Duodenal mucosa (tissue), 2 donors: ENCODE measurements at regions not wholly inside any gene's neighbourhood (a gene's known extent, or its start where the extent isn't known, plus 50 kb on each side); places are given as distances from the start of the nearest gene placed in this dataset.

Experiments
- H3K27ac ChIP-seq: one replicate; pipeline ENCODE4 v1.7.0; 2013; ENCODE audit warnings: low read depth, low read length
- H3K27me3 ChIP-seq, 2 donors: one replicate each; pipeline ENCODE4 v1.7.0; 2013; ENCODE audit warnings: low read length in 2 of 2, control low read depth in 1 of 2; ENCODE audit not compliant: insufficient read depth in 2 of 2, control insufficient read depth in 1 of 2
- H3K36me3 ChIP-seq, 2 donors: one replicate each; pipeline ENCODE4 v1.7.0; 2013; ENCODE audit warnings: low read length in 2 of 2, control low read depth in 1 of 2; ENCODE audit not compliant: insufficient read depth in 2 of 2, control insufficient read depth in 1 of 2
- H3K4me1 ChIP-seq, 2 donors: one replicate each; pipeline ENCODE4 v1.7.0; 2013; ENCODE audit warnings: low read length in 2 of 2, control low read depth in 1 of 2; ENCODE audit not compliant: insufficient read depth in 2 of 2, control insufficient read depth in 1 of 2
- H3K4me3 ChIP-seq, 2 donors: one replicate each; pipeline ENCODE4 v1.7.0; 2013; ENCODE audit warnings: low read length in 2 of 2, low read depth in 1 of 2
- H3K9ac ChIP-seq, 2 donors: one replicate each; pipeline ENCODE4 v1.7.0; 2013; ENCODE audit warnings: low read length in 2 of 2, low read depth in 1 of 2
- H3K9me3 ChIP-seq, 2 donors: one replicate each; pipeline ENCODE4 v1.7.0; 2013; ENCODE audit warnings: low read length in 2 of 2, control low read depth in 1 of 2; ENCODE audit not compliant: control insufficient read depth in 1 of 2

DNA sequence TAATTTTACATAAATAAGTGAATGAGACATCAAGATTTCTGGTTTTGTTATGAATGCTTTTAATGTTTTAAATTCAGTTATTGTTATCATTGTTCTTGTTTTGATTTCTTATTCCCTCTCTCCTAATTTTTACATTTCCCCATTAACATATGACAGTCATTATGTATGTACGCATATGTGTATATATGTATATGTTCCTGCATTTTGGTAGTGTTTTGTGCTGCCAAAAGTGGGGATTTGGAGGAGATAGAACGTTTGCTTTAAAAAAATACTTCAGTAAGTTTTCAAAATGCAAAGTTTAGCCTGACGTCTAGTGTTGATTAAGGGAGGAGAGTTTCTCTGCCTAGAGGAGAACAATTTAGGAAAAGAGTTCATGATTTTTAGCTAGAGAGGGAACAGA lies 385.2 kb downstream of the EPHA4 start:
- Histone ChIP-seq H3K9ac (no peak overlapping the region), H3K27me3 (no peaks in the 10 kb centered on the region), H3K4me3 (no peak overlapping the region), H3K27ac (no peak overlapping the region), H3K9me3 (no peaks in the 10 kb centered on the region), H3K36me3 (no peaks in the 10 kb centered on the region), H3K4me1 (no peaks in the 10 kb centered on the region)

DNA sequence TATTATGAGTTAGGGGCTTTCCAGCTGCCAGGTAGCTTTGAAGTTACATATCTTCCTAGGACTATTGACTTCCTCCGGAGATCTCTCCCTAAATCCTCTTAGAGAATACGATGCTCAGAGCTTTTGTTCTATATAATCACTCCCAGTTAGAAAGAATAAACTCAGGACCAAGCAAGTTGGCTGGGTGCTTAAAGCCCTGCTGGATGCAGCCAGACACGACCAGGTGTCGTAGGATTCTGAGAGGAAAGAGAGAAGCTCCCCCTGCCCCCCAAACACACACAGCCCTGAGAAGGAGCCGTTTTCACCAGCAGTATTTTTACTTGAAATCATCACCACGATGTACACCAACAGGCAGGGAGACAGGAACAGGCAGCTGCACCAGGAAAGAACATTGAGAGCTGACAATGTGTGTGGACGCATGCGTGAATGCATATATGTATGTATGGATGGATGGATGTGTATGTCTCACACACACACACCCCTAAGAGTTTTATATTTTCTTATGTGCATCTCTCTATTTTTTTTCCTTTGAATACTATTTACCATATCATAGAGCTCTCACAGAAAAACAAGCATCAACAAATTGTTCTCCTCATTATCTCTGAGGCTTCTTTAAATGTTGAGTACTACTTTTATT lies 382.6 kb downstream of the EPHA4 start:
- Histone ChIP-seq H3K9ac (no peak overlapping the region), H3K27me3 (no peaks in the 10 kb centered on the region), H3K4me1 (no peaks in the 10 kb centered on the region), H3K9me3 (no peaks in the 10 kb centered on the region), H3K36me3 (no peaks in the 10 kb centered on the region), H3K27ac (no peak overlapping the region), H3K4me3 (no peak overlapping the region)

DNA sequence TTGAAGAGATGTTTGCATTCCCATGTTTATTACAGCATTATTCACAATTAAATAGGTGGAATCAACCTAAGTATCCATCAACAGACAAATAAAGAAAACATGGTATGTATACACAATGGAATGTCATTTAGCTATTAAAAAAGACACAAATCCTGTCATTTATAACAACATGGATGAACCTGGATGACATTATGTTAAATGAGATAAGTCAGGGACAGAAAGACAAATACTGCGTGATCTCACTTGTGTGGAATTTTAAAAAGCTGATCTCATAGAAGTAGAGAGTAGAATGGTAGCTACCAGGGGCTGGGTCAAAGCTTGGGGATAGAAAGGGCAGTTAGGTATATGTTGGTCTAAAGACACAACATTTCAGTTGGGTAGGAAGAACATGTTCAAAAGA lies 376.3 kb downstream of the EPHA4 start:
- H3K36me3 ChIP-seq: no peaks in the 10 kb centered on the region
- H3K4me3 ChIP-seq: no peak overlapping the region
- H3K27me3 ChIP-seq: no peaks in the 10 kb centered on the region
- H3K4me1 ChIP-seq: no peaks in the 10 kb centered on the region
- H3K9ac ChIP-seq: no peak overlapping the region
- H3K9me3 ChIP-seq: no peaks in the 10 kb centered on the region
- no peak overlapping the region for H3K27ac ChIP-seq

DNA sequence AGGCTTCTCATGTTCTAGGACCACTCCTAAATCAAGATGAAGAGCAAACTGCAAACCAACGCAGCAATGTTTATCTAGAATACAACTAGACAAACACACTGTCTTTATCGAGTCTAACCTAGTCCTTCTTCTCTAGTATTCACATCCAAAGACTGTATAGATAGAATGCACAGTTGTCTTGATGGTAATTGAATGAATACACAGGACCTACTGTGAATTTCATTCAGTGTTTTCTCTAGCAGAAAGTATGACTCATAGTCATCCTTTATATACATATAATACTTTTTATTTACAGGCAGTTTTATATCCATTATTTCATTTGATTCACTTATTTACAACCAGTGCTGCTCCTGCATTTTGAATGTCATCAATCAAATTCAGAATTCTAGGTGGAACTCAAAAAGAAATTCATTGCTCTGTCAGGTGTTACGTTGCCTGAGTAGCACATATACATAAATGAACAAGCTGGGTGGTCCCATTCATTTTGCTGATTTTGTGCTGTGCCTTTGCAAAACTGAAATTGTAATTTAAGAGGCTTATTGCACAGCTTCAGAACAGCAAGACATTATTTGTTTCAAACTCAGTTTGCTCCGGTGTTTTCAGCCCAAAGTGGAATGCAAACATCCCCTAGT lies 374.8 kb downstream of the EPHA4 start:
- H3K27me3 ChIP-seq: no peaks in the 10 kb centered on the region
- no peak overlapping the region for H3K4me3 ChIP-seq
- H3K9me3 ChIP-seq: no peaks in the 10 kb centered on the region
- no peaks in the 10 kb centered on the region for H3K4me1 ChIP-seq
- no peak overlapping the region for H3K27ac ChIP-seq
- no peak overlapping the region for H3K9ac ChIP-seq
- no peaks in the 10 kb centered on the region for H3K36me3 ChIP-seq

GRCh38 chr2:221198309-221198708 lies 373.8 kb downstream of the EPHA4 start:
- no peaks in the 10 kb centered on the region for H3K9me3 ChIP-seq
- no peaks in the 10 kb centered on the region for H3K4me1 ChIP-seq
- no peaks in the 10 kb centered on the region for H3K36me3 ChIP-seq
- no peaks in the 10 kb centered on the region for H3K27me3 ChIP-seq
- no peak overlapping the region for H3K9ac ChIP-seq
- no peak overlapping the region for H3K4me3 ChIP-seq
- H3K27ac ChIP-seq: no peak overlapping the region

- no peaks in the 10 kb centered on the region for H3K36me3 ChIP-seq
- no peaks in the 10 kb centered on the region for H3K27me3 ChIP-seq
- H3K27ac ChIP-seq: no peak overlapping the region
- no peaks in the 10 kb centered on the region for H3K4me1 ChIP-seq
- no peak overlapping the region for H3K9ac ChIP-seq
- no peak overlapping the region for H3K4me3 ChIP-seq
- no peaks in the 10 kb centered on the region for H3K9me3 ChIP-seq
Measured at GRCh38 chr2:221200184-221200839, 371.8 kb downstream of the EPHA4 start.

- H3K9ac ChIP-seq: no peak overlapping the region
- H3K4me3 ChIP-seq: no peak overlapping the region
- no peaks in the 10 kb centered on the region for H3K4me1 ChIP-seq
- no peak overlapping the region for H3K27ac ChIP-seq
- no peaks in the 10 kb centered on the region for H3K9me3 ChIP-seq
- H3K36me3 ChIP-seq: no peaks in the 10 kb centered on the region
- no peaks in the 10 kb centered on the region for H3K27me3 ChIP-seq
Measured at GRCh38 chr2:221202431-221202830, 369.7 kb downstream of the EPHA4 start.

DNA sequence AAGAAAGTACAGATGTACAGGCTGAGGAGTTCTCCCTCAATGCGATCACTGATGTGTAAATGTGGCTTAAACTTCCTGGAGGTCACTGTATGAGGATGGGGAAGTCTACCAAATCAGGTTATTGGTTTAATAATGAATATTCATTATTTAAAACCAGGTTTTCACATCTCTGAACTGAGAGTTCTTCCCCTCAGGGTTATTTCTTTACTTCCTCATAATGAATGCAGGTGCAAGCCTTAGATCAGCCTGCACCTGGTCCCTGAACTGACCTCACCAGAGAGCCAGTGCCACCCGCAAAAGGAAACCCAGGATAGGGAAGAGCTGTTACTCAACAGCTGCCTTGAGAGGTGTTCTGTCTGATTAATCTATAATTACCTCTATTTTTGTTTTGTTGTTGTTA lies 369.0 kb downstream of the EPHA4 start:
- H3K27me3 ChIP-seq: no peaks in the 10 kb centered on the region
- no peaks in the 10 kb centered on the region for H3K36me3 ChIP-seq
- H3K4me3 ChIP-seq: no peak overlapping the region
- H3K9ac ChIP-seq: no peak overlapping the region
- no peaks in the 10 kb centered on the region for H3K9me3 ChIP-seq
- H3K27ac ChIP-seq: no peak overlapping the region
- no peaks in the 10 kb centered on the region for H3K4me1 ChIP-seq

GRCh38 chr2:221203856-221204255 lies 368.2 kb downstream of the EPHA4 start:
- Histone ChIP-seq H3K4me3 (no peak overlapping the region), H3K27me3 (no peaks in the 10 kb centered on the region), H3K27ac (no peak overlapping the region), H3K9ac (no peak overlapping the region), H3K4me1 (no peaks in the 10 kb centered on the region), H3K9me3 (no peaks in the 10 kb centered on the region), H3K36me3 (no peaks in the 10 kb centered on the region)

DNA sequence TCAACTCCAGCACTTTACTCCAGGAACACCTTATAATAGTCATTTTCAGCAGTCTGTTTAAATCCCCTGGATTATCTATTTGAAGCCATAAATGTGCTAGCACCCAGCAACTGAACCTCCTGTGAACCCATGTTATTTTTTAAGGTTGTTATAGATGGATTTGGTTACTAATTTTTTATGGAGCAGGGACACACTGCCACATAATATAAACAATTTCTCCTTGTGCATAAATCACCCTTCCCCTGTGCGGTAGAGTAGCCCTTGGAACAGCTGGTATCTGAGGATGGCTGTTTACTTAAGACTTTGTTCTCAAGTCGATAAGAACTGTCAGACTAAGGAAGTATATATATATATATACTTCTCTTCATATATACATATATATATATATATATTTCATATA lies 367.4 kb downstream of the EPHA4 start:
- no peaks in the 10 kb centered on the region for H3K36me3 ChIP-seq
- H3K4me3 ChIP-seq: no peak overlapping the region
- H3K27ac ChIP-seq: no peak overlapping the region
- H3K27me3 ChIP-seq: no peaks in the 10 kb centered on the region
- no peaks in the 10 kb centered on the region for H3K4me1 ChIP-seq
- H3K9ac ChIP-seq: no peak overlapping the region
- H3K9me3 ChIP-seq: no peaks in the 10 kb centered on the region
